Dendritic cell treated with granulocyte-macrophage colony-stimulating factor and Interleukin-4, amounts not matched to agents 40 ng/mL and 50 ng/mL, for 4 days (primary cell): ENCODE measurements at regions not wholly inside any gene's neighbourhood (a gene's known extent, or its start where the extent isn't known, plus 50 kb on each side); places are given as distances from the start of the nearest gene placed in this dataset.

ENCODE experiments used
- H3K27ac Mint-ChIP-seq: one replicate; pipeline ENCODE4 v1.8.0; 2022; ENCODE audit warnings: mild to moderate bottlenecking, mixed read lengths
- H3K27me3 Mint-ChIP-seq: one replicate; pipeline ENCODE4 v1.8.0; 2022; ENCODE audit warnings: mild to moderate bottlenecking, mixed read lengths
- H3K36me3 Mint-ChIP-seq: one replicate; pipeline ENCODE4 v1.8.0; 2022; ENCODE audit warnings: low read depth, mixed read lengths
- H3K4me1 Mint-ChIP-seq: one replicate; pipeline ENCODE4 v1.8.0; 2022; ENCODE audit warnings: low read depth, mixed read lengths
- H3K4me3 Mint-ChIP-seq: one replicate; pipeline ENCODE4 v1.8.0; 2022; ENCODE audit warnings: mild to moderate bottlenecking, moderate library complexity, mixed read lengths
- H3K9me3 Mint-ChIP-seq: one replicate; pipeline ENCODE4 v1.8.0; 2022; ENCODE audit warnings: mixed read lengths
- intact Hi-C: fragments of 100-400 bp; cut with micrococcal nuclease; formaldehyde crosslinking; loops from one replicate; pipeline ENCODE4 v1.15.0; 2022

GRCh38 chr11:45543808-45544422 is 121.5 kb downstream of the CHST1 start:
- Mint-ChIP-seq H3K27ac (no peak overlapping the region), H3K27me3 (peaks cover 8% of the 10 kb centered on the region)

GRCh38 chr11:45543081-45543480 is 122.3 kb downstream of the CHST1 start:
- H3K36me3 Mint-ChIP-seq, result no peaks in the 10 kb centered on the region
- peaks cover 11% of the 10 kb centered on the region for H3K27me3 Mint-ChIP-seq
- no peak overlapping the region for H3K4me3 Mint-ChIP-seq
- H3K4me1 Mint-ChIP-seq, result no peaks in the 10 kb centered on the region
- intact Hi-C loops, result no loop called here
- no peaks in the 10 kb centered on the region for H3K9me3 Mint-ChIP-seq
- no peak overlapping the region for H3K27ac Mint-ChIP-seq

More at GRCh38 chr11:45543808-45544422, 121.5 kb downstream of the CHST1 start:
- Mint-ChIP-seq H3K4me1 (no peaks in the 10 kb centered on the region), H3K4me3 (no peak overlapping the region), H3K9me3 (no peaks in the 10 kb centered on the region), H3K36me3 (no peaks in the 10 kb centered on the region)
- intact Hi-C loops, result no loop called here

- no peak overlapping the region for H3K27ac Mint-ChIP-seq
- no peaks in the 10 kb centered on the region for H3K9me3 Mint-ChIP-seq
- intact Hi-C loops, result no loop called here
- H3K27me3 Mint-ChIP-seq, result peaks cover 8% of the 10 kb centered on the region
- no peaks in the 10 kb centered on the region for H3K4me1 Mint-ChIP-seq
- H3K4me3 Mint-ChIP-seq, result no peak overlapping the region
- no peaks in the 10 kb centered on the region for H3K36me3 Mint-ChIP-seq
Measured at GRCh38 chr11:45541693-45542434, 123.6 kb downstream of the CHST1 start.

- Mint-ChIP-seq H3K9me3 (no peaks in the 10 kb centered on the region), H3K4me3 (no peak overlapping the region), H3K36me3 (no peaks in the 10 kb centered on the region), H3K4me1 (no peaks in the 10 kb centered on the region), H3K27ac (no peak overlapping the region), H3K27me3 (peaks cover 12% of the 10 kb centered on the region)
- intact Hi-C loops, result no loop called here
Measured at GRCh38 chr11:45538939-45539338, 126.5 kb downstream of the CHST1 start.

- Mint-ChIP-seq H3K27ac (no peak overlapping the region), H3K4me1 (no peaks in the 10 kb centered on the region), H3K27me3 (peaks cover 12% of the 10 kb centered on the region), H3K36me3 (no peaks in the 10 kb centered on the region), H3K9me3 (no peaks in the 10 kb centered on the region), H3K4me3 (no peak overlapping the region)
- intact Hi-C loops, result no loop called here
Measured at GRCh38 chr11:45538363-45538762, 127.1 kb downstream of the CHST1 start.

- intact Hi-C loops, result no loop called here
- Mint-ChIP-seq H3K36me3 (no peaks in the 10 kb centered on the region), H3K9me3 (no peaks in the 10 kb centered on the region), H3K27ac (no peak overlapping the region), H3K4me1 (no peaks in the 10 kb centered on the region), H3K27me3 (peaks cover 12% of the 10 kb centered on the region), H3K4me3 (no peak overlapping the region)
Measured at GRCh38 chr11:45537614-45538013, 127.8 kb downstream of the CHST1 start.

GRCh38 chr11:45535033-45535432 is 130.4 kb downstream of the CHST1 start:
- Mint-ChIP-seq H3K4me1 (no peaks in the 10 kb centered on the region), H3K9me3 (no peaks in the 10 kb centered on the region), H3K36me3 (no peaks in the 10 kb centered on the region), H3K4me3 (no peak overlapping the region), H3K27ac (no peak overlapping the region), H3K27me3 (peaks cover 8% of the 10 kb centered on the region)
- intact Hi-C loops, result no loop called here

GRCh38 chr11:45534132-45534531 is 131.3 kb downstream of the CHST1 start:
- Mint-ChIP-seq H3K36me3 (no peaks in the 10 kb centered on the region), H3K4me3 (no peak overlapping the region), H3K27me3 (peaks cover 8% of the 10 kb centered on the region), H3K4me1 (no peaks in the 10 kb centered on the region), H3K9me3 (no peaks in the 10 kb centered on the region), H3K27ac (no peak overlapping the region)
- intact Hi-C loops, result no loop called here

GRCh38 chr11:45532546-45532945 is 132.9 kb downstream of the CHST1 start:
- H3K36me3 Mint-ChIP-seq, result no peaks in the 10 kb centered on the region
- H3K27me3 Mint-ChIP-seq, result peaks cover 6% of the 10 kb centered on the region
- intact Hi-C loops, result no loop called here
- H3K9me3 Mint-ChIP-seq, result no peaks in the 10 kb centered on the region
- H3K4me3 Mint-ChIP-seq, result no peak overlapping the region
- no peak overlapping the region for H3K27ac Mint-ChIP-seq
- peaks cover 11% of the 10 kb centered on the region for H3K4me1 Mint-ChIP-seq

- Mint-ChIP-seq H3K36me3 (no peaks in the 10 kb centered on the region), H3K27ac (no peak overlapping the region), H3K9me3 (no peaks in the 10 kb centered on the region), H3K4me3 (no peak overlapping the region), H3K27me3 (peaks cover 3% of the 10 kb centered on the region), H3K4me1 (peaks cover 17% of the 10 kb centered on the region)
- intact Hi-C loops, result no loop called here
Measured at GRCh38 chr11:45530776-45531175, 134.6 kb downstream of the CHST1 start.

- H3K4me1 Mint-ChIP-seq, result peaks cover 17% of the 10 kb centered on the region
- no peak overlapping the region for H3K27ac Mint-ChIP-seq
- peaks cover 2% of the 10 kb centered on the region for H3K27me3 Mint-ChIP-seq
- H3K36me3 Mint-ChIP-seq, result no peaks in the 10 kb centered on the region
- H3K9me3 Mint-ChIP-seq, result peaks cover under 1% of the 10 kb centered on the region
- no peak overlapping the region for H3K4me3 Mint-ChIP-seq
- intact Hi-C loops, result no loop called here
Measured at GRCh38 chr11:45530111-45530510, 135.3 kb downstream of the CHST1 start.

GRCh38 chr11:45528435-45528834 is 137.0 kb downstream of the CHST1 start:
- Mint-ChIP-seq H3K9me3 (peaks cover 17% of the 10 kb centered on the region), H3K27me3 (no peaks in the 10 kb centered on the region), H3K27ac (no peak overlapping the region), H3K4me1 (peaks cover 17% of the 10 kb centered on the region), H3K36me3 (no peaks in the 10 kb centered on the region), H3K4me3 (no peak overlapping the region)
- intact Hi-C loops, result no loop called here

- Mint-ChIP-seq H3K36me3 (no peaks in the 10 kb centered on the region), H3K27me3 (no peaks in the 10 kb centered on the region), H3K4me3 (no peak overlapping the region), H3K4me1 (peaks cover 17% of the 10 kb centered on the region), H3K27ac (no peak overlapping the region), H3K9me3 (peaks cover 22% of the 10 kb centered on the region)
- intact Hi-C loops, result no loop called here
Measured at GRCh38 chr11:45527898-45528297, 137.5 kb downstream of the CHST1 start.

- Mint-ChIP-seq H3K4me3 (no peak overlapping the region), H3K9me3 (peaks cover 22% of the 10 kb centered on the region), H3K36me3 (no peaks in the 10 kb centered on the region), H3K4me1 (peaks cover 17% of the 10 kb centered on the region), H3K27me3 (no peaks in the 10 kb centered on the region), H3K27ac (no peak overlapping the region)
- intact Hi-C loops, result no loop called here
Measured at GRCh38 chr11:45525393-45525792, 140.0 kb downstream of the CHST1 start.

- H3K36me3 Mint-ChIP-seq, result no peaks in the 10 kb centered on the region
- intact Hi-C loops, result no loop called here
- H3K27ac Mint-ChIP-seq, result no peak overlapping the region
- no peaks in the 10 kb centered on the region for H3K27me3 Mint-ChIP-seq
- no peak overlapping the region for H3K4me3 Mint-ChIP-seq
- peaks cover 22% of the 10 kb centered on the region for H3K9me3 Mint-ChIP-seq
- H3K4me1 Mint-ChIP-seq, result peaks cover 24% of the 10 kb centered on the region
Measured at GRCh38 chr11:45523760-45524159, 141.7 kb downstream of the CHST1 start.
